Globus pallidus (tissue), 1 donor: ENCODE measurements at regions not wholly inside any gene's neighbourhood (a gene's known extent, or its start where the extent isn't known, plus 50 kb on each side); places are given as distances from the start of the nearest gene placed in this dataset.

Source experiments
- DNase-seq: peaks from one replicate; pipeline ENCODE4 v3.0.0-alpha.2; 2015; ENCODE audit warnings: low spot score

DNA sequence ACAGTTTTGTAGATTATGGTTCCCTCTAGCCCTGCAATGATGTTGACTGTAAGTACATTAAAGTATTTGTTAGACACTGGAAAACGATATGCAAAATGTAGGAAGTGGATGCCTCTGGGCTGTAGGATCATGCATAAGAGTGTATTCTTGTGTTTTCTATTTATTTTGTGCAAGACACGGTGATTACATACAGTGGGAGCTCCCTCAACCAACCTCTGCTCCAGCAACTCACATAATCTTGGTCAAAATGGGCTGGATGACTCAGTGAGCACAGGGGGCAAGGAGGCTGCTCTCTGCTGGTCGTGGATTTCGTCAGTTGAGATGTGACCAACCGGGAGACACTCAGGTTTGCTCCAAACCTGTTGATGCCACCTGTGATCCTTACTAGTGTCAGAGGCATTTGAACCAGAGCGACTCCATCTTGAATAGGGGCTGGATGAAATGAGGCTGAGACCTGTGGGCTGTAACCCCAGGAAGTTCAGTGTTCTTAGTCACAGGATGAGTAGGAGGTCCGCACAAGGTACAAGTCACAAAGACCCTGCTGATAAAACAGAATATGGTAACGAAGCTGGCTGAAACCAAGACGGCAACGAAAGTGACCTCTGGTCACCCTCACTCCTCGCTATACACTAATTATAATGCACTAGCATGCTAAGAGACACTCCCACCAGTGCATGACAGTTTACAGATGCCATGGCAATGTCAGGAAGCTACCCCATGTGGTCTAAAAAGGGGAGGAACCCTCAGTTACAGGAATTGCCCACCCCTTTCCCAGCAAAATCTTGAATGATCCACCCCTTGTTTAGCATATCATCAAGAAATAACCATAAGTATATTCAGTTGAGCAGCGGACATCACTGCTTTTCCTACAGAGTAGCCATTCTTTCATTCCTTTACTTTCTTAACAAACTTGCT is 56.4 kb upstream of the FAM20C start:
- DNase-seq, result no peak

DNA sequence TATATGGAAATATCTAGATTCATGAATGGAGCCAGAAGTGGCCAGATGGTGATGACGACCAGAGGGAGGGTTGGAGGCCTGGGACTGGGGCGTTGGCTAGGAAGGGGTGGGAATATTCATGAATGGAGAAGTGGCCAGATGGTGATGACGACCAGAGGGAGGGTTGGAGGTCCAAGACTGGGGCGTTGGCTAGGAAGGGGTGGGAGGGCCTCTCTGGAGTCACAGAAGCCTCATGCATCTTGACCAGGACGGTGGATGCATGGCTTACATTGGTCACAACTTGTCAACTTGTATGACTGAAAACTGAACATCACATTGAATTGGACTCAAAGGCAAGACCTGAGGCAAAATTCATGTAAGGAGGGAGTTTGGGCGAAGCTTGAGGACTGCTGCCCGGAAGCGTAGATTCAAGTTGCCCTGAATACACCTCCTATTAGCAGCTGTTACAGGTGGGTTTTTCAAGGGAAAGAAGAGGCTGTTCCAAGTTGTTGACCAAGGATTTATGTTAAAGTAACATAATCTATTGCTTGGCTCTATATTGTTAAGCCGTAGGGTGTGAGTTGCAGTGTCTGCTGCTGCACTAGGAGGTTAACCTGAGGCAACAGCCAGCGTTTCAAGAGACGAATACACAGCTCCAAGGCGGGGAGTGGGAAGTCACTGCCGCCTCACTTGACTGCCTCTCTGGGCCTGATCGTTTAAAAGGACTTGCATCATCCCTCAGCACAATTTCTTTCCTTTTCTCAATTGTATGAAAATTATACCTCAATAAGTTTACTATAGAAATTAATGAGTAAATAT is 55.1 kb upstream of the FAM20C start:
- no peak for DNase-seq

DNA sequence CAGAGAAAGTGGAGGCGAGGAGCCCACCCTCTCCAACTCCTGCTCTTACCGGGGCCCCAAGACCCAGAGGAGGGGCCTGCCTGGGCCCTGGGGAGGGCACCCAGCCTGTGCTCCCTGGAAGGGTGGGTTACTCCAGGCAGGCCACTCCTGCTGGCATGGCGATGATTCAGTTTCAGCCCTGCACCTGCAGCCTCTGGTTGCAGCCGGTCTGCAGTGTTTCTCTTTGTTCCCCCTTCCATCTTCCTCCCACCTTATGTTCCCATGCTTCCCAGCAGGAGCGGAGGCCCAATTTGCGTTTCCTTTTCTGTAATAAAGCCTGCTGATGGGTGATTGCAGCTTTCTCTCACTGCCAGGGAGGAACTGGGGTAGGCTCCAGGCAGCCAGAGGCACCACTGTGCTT is 53.2 kb upstream of the FAM20C start:
- no peak for DNase-seq

DNA sequence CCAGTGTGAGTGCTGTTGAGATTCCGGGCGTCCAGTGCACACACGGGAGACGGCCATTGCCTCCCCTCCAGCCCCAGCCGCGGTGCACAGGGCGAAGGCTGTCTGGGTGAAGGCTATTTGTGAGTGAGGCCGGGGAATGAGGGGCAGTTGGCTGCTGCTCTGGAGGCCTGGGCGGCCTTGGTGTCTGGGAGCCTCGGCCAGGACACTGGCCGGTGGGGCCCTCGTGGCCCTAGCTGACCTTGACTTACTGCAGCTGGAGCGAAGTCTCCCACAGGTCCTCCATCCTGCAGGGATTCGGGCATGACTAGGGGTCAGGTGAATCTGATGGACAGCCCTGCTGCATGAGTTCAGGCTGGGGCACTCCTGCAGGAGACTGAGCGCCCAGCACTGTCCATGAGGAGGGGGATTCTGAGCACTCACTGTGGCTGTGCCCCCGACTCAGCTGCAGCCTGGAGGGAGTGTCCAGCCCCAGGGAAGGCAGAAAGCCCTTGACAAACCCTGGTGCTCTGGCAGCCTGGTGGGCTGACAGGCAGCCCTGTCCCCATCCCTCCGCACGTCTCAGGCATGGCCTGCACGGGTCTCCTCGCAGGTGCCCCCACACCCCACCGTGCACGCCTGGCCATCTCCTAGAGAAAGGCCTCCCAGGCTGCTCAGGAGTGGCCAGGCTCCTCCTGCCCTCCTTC is 52.7 kb upstream of the FAM20C start:
- no peak for DNase-seq

DNA sequence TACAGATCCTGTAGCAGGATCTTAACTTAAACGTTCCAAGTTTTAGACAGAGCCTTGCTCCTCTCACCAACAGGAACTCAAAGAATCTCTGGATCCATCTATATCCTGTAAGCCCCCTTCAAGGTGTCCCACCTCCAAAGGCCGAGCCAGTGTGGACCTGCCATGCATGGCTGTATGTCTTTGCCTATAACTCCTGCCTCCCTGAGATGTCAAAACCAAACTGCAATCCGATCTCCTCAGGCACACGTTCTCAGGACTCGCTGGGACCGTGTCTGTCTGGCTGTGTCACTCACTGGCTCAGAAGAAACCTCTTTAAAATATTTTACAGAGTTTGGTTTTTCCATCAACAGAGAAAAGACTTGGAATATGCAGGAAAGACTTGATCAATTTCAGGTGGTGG is 51.4 kb upstream of the FAM20C start:
- no peak for DNase-seq

DNA sequence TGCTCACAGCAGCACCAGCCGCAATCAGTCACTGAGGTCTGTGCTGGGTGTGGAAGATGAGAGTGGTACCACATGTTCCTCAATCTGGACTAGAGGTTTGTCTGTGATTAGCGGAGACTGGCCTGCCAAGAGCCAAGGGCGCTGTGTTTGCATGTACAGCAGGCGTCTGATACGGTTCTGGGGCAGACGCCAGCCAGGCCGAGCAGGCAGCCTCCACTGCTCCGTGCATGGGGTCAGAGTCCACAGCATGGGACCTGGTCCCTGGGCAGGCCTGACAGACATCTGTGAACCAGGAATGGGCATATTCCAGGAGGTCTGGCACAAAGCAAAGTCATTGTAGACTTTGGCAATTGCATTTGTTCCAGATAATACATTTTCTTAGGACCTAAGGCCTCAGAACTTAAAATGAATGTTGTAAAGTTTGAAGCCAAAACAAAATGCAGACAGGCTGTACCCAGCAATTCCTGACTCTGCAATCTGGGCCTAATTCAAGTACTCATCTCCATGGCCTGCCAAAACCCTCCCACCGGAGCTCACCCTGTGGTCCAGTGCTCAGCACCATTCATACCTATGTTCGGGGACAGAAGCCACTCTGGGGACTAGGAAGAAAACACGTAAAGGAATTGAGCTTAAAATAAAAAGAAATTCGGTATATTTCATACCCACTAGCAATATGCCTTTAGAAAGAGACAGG is 50.0 kb upstream of the FAM20C start:
- DNase-seq, result no peak
